GDM1 (cell line): ENCODE measurements at regions not wholly inside any gene's neighbourhood (a gene's known extent, or its start where the extent isn't known, plus 50 kb on each side); places are given as distances from the start of the nearest gene placed in this dataset.
"Not testable (repeated sequence)": the region's sequence is repeated elsewhere in the genome, so short reads cannot be mapped to it uniquely, and the experiment has no call there.

ENCODE experiments used
- DNase-seq: peaks from one replicate; lab custom pipeline; 2025; lab: John Stamatoyannopoulos, UW

GRCh38 chr4:86413426-86413825 is 53.6 kb upstream of the MAPK10 start:
- DNase-seq, result not testable (repeated sequence)

GRCh38 chr4:86414686-86415085 is 54.8 kb upstream of the MAPK10 start:
- DNase-seq, result no peak

- no peak for DNase-seq
Measured at GRCh38 chr4:86416081-86416480, 56.2 kb upstream of the MAPK10 start.

GRCh38 chr4:86421461-86421860 is 61.6 kb upstream of the MAPK10 start:
- DNase-seq, result no peak

DNA sequence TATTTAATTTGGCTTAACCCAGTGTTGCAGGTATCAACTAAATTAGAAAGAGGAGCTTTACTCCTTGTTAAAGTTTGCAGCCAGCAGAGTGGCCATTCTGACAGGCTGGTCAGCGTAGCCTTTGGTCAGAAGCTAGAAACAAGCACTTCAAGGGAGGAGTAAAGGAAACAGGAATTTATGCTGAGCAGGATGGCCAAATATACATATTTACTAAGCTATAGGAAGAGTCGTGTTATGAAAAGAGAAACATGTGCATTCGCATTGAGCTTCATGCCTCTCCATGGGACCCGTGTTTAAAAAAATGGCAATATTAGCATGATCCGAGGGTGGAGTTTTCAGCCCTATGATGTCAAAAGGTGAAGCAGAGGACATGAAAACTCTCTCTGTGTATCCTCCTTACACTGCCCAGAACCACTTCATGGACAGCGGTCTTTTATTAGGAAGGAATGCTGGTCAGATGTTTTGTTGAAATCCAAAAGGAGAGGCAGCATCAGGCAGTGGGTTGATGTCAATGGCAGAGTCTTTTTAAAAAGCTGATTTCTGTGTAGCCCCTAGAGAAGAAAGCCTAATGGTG is 71.8 kb upstream of the MAPK10 start:
- DNase-seq, result no peak

DNA sequence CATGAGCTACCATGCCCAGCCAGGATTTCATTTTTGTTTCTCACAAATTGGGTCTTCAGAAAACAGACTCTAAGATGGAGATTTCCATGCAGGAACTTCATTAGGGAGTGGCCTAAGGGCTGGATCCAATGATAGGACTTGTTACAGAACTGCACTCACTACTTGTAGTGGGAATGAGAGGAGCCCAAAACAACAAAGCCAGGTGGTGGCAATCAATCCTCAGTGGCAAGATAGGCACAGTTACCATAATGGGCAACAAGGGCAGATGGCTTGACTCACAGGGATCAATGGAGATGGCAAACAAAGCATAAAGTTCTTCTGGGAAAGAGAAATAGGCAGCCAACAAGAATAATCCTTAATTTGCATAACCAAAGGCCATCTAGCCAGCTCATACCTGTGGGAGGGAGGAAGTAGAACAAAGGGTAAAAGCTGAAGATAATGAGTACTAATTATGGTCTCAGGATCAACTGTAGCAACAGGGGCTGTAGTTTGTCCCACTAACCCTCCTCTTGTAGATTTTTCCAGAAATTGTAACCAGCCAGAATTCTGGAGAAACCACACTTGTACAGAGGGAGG is 72.8 kb upstream of the MAPK10 start:
- DNase-seq, result no peak

GRCh38 chr4:86439293-86439692 is 79.4 kb upstream of the MAPK10 start:
- no peak for DNase-seq

- no peak for DNase-seq
Measured at GRCh38 chr4:86441175-86441936, 81.5 kb upstream of the MAPK10 start.

GRCh38 chr4:86442881-86443280 is 83.0 kb upstream of the MAPK10 start:
- DNase-seq, result peak; percentile 68

DNA sequence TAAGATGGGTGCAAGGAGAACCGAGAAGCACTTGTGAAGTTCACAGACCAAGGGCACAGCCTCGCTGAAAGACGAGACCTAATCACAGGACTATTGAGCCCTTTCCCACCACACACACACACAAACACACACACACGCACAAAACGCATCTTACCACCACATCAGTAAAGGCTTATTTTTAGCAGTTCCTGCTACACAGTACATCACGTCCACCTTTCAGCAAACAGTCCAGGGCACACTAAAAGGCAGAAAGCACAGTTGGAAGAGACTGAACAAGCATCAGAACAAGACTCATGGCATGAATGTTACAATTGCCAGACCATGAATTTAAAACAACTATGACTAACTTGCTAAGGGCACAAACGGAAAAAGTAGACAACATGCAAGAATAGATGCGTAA is 83.6 kb upstream of the MAPK10 start:
- DNase-seq, result peak; percentile 22

- no peak for DNase-seq
Measured at GRCh38 chr4:86446996-86447395, 87.1 kb upstream of the MAPK10 start.

DNA sequence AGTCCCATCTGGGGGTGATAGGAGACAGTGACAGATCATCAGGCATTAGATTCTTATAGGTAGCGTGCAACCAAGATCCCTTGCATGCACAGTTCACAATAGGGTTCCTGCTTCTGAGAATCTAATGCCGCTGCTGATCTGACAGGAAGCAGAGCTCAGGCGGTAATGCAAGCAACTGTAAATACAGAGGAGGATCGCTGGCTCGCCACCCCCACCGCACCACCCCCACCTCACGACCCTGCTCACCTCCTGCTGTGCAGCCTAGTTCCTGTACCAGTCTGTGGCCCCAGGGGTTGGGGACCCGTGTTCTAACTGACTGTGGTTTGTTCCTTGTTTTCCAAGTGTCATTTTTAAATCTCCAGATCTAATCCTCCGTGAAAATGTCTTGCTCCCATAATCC is 89.0 kb upstream of the MAPK10 start:
- DNase-seq, result no peak

DNA sequence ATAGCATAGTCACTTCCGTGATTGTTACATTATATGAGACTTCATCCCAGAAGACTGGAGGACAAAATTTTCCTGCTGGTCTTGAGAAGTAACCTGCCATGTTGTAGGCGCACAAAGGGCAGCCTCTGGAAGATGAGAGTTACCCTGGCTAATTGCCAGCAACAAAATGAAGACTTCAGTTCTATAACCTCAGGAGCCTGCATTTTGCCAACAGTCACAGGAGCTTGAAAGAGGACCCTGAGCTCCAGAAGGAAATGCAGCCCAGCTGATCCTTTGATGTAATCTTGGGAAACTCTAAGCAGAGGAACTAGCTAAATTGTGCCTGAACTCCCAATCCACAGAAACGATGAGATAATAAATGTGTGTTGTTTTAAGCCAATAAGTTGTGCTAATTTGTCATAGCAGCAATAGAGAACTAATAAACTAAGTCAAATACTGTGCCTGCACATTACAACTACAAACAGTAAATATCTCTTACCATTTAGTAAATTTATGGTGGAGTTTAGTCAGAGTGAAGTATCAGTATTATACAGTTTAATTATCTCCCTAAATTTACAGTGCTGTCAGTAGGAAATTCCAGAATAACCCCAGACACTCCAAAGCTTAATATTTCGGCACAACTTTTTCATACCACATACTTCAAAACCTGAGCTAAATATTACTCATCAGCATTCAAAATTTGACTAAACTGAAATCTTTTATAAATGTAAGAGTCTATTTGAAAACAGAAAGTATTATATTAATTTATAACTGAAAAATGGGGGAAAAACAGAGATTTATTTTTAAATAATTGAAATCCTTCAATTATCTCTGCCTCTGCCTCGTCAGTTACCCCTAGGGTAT is 90.1 kb upstream of the MAPK10 start:
- DNase-seq, result no peak

DNA sequence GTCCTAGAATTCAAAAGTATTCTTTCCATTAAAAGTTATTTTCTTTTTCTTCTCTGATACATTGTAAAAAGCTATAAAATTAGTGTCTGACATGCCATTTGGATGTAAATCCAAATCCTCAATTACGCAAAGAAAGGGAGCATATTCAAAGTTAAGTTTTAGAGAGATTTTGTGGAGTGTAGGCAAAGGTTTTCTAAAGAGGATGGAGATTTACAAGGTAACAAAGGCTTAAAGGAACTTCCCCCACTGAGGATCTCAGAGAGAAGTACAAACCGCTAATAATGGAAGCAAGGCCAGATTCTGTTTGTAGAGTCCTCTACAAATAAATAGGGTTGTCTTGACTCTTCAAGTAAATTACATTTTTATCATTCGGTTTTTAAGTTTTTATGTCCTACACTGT is 91.0 kb upstream of the MAPK10 start:
- DNase-seq, result no peak

DNA sequence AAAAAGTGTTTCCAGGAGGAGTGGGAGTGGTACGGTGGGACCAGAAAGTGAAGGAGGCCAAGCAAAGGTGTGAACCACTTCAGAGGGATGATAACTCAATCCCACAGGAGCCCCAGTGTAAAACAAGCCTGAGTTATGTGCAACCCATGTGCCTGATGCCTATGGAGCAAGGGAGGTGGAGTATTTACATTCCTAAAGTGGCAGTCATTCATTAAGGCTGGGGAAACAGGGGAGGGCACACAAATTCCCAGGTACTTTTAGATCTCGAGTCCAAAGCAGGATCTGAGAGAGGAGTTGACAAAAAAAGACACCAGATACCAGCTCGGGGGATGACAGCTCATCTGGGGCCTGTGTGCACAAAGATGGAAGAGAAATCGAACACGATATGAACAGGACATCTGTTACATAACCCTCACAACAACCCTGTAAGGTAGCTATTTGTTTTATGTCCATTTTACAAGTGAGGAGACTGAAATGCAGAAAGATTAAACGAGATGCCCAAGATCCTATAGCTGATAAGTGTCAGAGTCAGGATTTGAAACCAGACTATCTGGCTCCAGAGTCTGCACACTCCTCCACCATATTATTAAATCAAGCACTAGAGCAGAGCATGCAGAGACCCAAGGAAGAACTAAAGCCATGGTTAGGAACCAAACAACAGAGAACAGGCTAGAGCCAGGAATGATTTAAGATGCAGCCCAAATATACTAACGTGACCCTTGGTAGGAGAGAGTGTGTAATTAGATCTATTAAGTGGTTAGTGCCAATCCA is 91.9 kb upstream of the MAPK10 start:
- DNase-seq, result no peak

- no peak for DNase-seq
Measured at GRCh38 chr4:86452422-86452891, 92.6 kb upstream of the MAPK10 start.

DNA sequence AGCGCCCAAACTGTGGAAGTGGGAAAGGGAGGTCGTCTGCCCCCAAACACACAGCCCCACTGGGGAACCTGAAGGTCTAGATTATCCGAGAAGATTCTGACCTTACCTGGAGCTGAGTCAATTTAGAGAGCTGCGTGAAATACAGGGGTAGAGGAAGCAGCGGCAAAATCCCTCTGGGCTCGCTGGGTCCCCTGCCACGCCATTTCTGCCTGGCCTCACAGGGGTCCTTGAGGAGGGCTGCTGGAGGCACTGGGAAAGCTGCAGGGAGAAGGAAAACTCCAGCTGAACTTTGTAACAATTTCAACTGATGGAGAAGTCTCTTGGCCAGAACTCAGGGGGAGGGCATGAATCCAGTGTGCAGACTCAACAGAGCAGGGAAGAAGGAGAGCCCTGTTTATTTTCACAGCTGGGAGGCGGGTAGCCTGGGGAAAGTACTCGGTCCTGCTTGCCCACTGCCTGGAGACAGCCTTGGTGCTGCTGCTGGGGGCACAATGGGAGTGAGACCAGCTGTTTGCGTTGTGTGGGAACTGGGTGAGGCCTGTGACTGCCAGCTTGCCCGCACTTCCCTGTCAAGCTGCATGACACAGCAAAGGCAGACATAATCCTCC is 93.2 kb upstream of the MAPK10 start:
- no peak for DNase-seq

DNA sequence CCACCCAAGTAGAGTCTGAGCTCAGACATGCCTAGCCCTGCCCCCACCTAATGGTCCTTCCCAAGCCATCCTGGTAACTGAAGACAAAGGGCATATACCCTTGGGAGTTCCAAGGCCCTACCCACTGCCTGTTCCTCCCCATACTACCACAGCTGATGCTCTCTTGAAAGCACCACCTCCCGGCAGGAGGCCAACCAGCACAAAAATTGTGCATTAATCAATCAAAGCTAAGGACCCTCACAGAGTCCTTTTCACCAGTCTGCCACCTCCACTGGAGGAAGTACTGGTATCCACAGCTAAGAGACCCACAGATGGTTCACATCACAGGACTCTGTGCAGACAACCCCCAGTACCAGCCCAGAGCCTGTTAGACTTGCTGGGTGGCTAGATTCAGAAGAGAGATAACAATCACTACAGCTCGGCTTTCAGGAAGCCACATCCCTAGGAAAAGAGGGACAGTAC is 93.8 kb upstream of the MAPK10 start:
- peak; percentile 7 for DNase-seq

- DNase-seq, result no peak
Measured at GRCh38 chr4:86461849-86462248, 102.0 kb upstream of the MAPK10 start.

DNA sequence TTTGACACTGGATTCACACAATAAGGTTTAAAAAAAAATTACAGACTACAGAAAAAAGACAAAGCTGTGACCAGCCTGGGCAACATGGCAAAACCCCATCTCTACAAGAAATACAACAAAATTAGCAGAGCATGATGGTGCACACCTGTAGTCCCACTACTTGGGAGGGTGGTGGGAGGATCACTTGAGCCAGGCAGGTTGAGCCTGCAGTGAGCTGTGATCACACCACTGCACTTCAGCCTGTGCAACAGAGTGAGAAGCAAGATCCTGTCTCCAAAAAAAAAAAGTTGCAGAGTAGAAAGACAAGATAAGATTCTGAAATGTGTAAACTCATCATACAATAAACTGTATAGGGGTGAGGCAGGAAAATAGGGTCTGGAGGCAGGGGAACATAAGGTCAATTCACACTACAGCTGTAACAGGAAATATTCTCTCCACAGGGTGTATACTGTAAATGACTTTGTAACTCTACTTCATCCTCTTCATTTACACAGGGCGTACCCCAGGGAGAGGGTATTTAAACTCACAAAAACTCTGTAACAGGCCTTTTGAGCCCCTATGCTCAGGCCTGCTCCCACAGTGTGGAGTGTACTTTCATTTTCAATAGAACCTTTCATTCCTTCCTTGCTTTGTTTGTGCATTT is 112.6 kb upstream of the MAPK10 start:
- no peak for DNase-seq

DNA sequence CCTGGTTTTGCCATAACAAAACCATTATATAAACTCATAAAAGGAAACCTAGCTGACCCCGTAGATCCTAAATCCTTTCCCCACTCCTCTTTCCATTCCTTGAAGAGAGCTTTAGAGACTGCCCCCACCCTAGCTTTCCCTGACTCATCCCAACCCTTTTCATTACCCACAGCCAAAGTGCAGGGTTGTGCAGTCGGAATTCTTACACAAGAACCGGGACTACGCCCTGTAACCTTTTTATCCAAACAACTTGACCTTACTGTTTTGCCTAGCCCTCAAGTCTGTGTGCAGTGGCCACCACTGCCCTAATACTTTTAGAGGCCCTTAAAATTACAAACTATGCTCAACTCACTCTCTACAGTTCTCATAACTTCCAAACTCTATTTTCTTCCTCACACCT is 116.0 kb upstream of the PTPN13 start:
- DNase-seq, result not testable (repeated sequence)
